ENCODE measurements at regions not wholly inside any gene's neighbourhood (a gene's known extent, or its start where the extent isn't known, plus 50 kb on each side); places are given as distances from the start of the nearest gene placed in this dataset.

DNA sequence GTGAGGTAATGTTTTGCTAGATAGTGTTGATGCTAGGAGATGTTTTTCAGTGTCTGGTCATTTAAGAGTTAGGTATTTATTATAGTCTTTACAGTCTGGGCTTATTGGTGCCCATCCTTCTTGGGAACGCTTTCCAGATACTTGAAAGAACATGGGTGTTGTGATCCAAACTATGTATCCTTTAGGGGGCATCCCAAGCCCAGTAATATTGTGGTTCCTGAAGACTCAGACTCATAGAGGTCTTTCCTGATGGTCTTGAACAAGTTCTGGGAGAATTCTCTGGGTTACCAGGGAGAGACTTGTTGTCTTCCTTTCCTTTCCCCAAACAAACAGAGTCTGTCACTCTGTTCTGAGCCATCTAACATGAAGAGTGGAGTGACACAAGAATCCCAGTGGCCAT, 99.7 kb upstream of the LRRC3B start:
- ATAC-seq, result no peak
- intact Hi-C loops (cut with DNase I), result loop anchor here (10.0 kb wide), 1 partner anchor 1608 kb away; no protein-coding TSS in a partner anchor
- DNase-seq (ENCODE audit: low spot score), result no peak

DNA sequence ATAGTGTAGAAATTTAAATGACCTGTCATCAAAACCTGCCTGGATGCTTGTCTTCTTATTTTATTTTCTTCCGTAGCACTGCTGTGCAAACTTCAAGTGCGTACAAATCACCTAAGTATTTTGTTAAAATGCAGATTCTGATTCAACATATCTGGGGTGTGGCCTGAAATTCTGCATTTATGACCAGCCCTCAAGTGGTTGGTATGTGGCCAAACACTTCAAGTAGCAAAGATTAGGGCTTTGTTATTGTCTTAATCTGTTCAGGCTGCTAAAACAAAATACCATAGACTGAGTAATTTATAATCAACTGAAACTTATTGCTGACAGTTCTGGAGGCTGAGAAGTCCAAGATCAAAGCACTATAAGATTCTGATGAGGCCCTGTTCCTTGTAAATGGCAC, 97.6 kb upstream of the LRRC3B start:
- DNase-seq (ENCODE audit: low spot score) (no peak), ATAC-seq (no peak)
- intact Hi-C loops (cut with DNase I), result loop anchor here (10.0 kb wide), 1 partner anchor 1610 kb away; no protein-coding TSS in a partner anchor

DNA sequence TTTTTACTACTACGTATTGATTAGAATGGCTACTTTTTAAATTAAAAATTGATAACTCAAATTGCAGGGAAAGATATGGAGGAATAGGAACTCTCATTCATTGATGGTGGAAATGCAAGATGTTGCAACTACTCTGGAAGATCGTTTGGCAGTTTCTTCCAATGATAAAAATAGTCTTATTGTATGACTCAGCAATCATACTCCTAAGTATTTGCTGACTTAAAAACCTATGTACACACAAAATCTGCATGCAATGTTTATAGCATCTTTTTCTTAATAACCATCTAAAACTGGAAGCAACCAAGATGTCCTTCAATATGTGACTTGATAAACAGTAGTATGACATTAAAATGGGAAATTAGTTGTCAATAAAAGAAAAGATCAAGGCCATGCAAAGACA, 87.4 kb upstream of the LRRC3B start:
- intact Hi-C loops (cut with DNase I), result no loop called here
- ATAC-seq, result no peak

DNA sequence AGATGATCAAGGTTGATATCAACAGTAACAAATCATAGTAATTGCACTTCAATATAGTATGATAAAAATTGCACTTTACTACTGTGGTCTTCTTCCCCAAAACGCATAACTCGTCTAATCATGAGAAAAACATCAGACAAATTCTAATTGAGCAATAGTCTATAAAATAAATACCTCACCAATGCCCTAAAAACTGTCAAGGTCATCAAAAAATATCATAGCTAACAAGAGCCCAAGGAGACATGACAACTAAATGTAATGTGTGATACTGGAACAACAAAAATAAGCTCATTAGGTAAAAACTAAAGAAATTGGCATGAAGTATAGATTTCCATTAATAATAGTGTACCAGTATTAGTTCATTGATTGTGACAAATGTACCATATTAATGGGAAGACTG, 85.6 kb upstream of the LRRC3B start:
- ATAC-seq, result no peak
- DNase-seq (ENCODE audit: low spot score), result no peak
- intact Hi-C loops (cut with DNase I), result no loop called here

More for the DNA sequence above, 87.4 kb upstream of the LRRC3B start:
- no peak for DNase-seq (ENCODE audit: low spot score)

DNA sequence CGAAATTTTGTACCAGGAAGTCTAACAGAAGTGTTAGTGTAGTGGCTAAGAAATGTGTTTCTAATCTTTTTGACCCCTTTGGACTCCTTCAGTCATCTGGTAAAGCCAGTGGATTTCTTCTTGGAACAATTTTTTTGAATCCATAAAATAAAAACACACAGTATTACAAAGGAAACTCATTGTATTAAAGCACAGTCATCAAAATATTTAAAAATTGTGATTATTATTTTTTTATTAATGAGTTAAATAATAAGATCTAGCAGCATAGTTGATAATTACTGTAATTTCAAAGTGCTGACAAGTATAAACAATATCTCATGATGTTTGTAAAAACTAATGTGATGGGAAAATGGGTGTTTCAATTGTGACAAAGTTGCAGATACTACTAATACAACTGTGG, 72.2 kb upstream of the LRRC3B start:
- ATAC-seq (no peak), DNase-seq (ENCODE audit: low spot score) (no peak)
- intact Hi-C loops (cut with DNase I), result no loop called here

GRCh38 chr3:26556637-26557036, 65.9 kb upstream of the LRRC3B start:
- intact Hi-C loops (cut with DNase I), result no loop called here
- ATAC-seq, result no peak

DNA sequence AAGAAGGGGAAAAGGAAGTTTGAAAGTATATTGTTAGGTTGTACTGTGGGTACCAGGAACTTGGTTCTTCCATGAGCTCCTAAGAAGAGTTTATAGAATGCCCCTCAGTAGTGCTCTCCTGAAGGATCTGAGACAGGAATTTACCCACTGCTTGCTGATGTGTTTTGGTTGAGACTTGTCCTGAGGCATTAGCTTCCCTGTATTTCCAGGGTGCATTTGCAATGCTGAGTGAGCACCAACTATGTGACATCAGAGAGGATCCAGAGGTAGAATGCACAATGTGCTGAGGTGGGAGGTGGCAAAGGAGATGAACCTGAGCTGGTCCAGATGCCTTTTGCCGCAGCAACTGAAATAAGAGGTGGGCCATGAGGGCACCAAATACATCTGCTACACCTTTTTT, 64.3 kb upstream of the LRRC3B start:
- no peak for ATAC-seq
- no peak for DNase-seq (ENCODE audit: low spot score)
- intact Hi-C loops (cut with DNase I), result no loop called here

More at GRCh38 chr3:26556637-26557036, 65.9 kb upstream of the LRRC3B start:
- no peak for DNase-seq (ENCODE audit: low spot score)

DNA sequence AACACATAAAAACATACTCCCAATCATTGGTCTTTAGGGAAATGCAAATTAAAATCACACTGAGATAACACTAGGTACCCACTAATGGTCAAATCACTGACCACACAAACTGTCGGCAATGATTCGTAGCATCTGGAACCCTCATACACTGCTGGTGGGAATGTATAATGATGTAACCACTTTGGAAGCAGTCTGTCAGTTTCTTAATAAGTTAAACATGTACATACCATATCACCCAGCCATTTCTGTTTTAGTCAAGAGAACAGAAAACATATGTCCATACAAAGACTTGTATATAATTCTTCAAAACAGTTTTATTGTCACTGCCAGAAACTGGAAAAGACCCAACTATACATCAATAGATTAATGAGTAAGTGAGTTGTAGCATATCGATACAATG, 63.3 kb upstream of the LRRC3B start:
- ATAC-seq (no peak), DNase-seq (ENCODE audit: low spot score) (no peak)
- intact Hi-C loops (cut with DNase I), result no loop called here

DNA sequence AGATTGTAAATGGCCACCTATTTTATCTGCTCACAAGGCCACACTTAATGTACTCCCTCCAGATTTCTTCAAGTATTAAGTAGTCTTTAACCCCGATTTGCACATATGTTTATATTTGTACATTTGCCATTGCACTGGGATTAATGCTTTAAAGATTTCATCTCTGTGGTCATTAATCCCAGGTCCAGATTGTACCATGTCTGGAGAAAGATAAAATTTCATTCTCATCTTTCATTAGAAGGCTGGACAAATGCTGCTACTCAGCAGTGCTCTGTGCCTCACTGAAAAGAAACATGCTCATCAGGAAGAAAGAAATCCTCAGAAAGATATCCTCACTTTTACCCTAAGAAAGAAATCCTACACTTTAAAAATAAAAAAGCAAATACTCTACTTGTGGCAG, 62.5 kb upstream of the LRRC3B start:
- no peak for DNase-seq (ENCODE audit: low spot score)
- ATAC-seq, result no peak
- intact Hi-C loops (cut with DNase I), result no loop called here

DNA sequence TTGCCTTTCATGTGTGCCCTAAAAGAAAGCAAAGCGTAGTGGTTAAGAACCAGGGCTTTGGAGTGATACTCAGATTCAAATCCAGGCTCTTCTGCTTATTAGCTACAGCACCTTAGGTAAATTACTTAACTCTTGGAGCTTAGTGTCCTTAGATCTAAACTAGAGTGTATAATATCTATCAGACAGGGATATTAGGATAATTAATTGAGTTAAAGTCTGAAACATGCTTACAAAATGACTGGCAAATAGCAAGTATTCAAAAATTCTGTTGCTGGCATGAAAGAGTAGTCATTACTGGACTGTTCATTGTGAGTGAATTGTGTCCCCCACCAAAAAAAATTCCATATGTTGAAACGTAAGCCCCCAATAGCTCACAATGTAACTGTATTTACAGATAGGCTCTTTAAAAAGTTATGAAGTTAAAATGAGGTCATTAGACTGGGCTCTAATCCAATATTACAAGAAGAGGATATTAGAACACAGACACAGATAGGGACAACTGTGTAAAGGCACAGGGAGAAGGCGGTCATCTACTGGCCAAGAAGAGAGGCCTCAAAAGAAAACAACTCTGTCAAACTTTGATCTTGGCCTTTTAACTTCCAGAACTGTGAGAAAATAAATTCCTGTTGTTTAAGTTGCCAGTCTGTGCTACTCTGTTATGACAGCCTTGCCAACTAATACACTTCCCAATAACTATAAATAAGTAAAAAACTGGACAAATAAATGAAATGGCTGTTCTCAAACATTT, 60.4 kb upstream of the LRRC3B start:
- intact Hi-C loops (cut with DNase I), result no loop called here
- ATAC-seq, result no peak
- no peak for DNase-seq (ENCODE audit: low spot score)
